ENCODE measurements at regions not wholly inside any gene's neighbourhood (a gene's known extent, or its start where the extent isn't known, plus 50 kb on each side); places are given as distances from the start of the nearest gene placed in this dataset.
"Not testable (repeated sequence)": the region's sequence is repeated elsewhere in the genome, so short reads cannot be mapped to it uniquely, and the experiment has no call there.

- TF ChIP-seq CTCF (IDR thresholded peaks at IDR 0.05) (no peak), POLR2A (IDR thresholded peaks at IDR 0.05) (no peak), EP300 (IDR thresholded peaks at IDR 0.05) (no peak), POLR2AphosphoS5 (IDR thresholded peaks at IDR 0.05) (no peak)
- Histone ChIP-seq H3K4me3 (no peak overlapping the region), H3K4me1 (no peaks in the 10 kb centered on the region), H3K36me3 (no peaks in the 10 kb centered on the region), H3K27ac (no peak overlapping the region), H3K9me3 (no peaks in the 10 kb centered on the region), H3K27me3 (no peaks in the 10 kb centered on the region)
- DNase-seq, result no peak
- no peak for ATAC-seq (ENCODE audit: low FRiP score in 2 of 2)
- WGBS, 2 donors, result 77 to 81% methylated on average over 3 of the region's 3 CpGs
Measured at GRCh38 chr2:131584380-131584779, 56.7 kb downstream of the CCDC74A start.

GRCh38 chr2:131584940-131585339, 57.3 kb downstream of the CCDC74A start:
- no peaks in the 10 kb centered on the region for H3K27me3 ChIP-seq
- no peaks in the 10 kb centered on the region for H3K4me1 ChIP-seq
- TF ChIP-seq CTCF (IDR thresholded peaks at IDR 0.05) (no peak), POLR2AphosphoS5 (IDR thresholded peaks at IDR 0.05) (no peak), EP300 (IDR thresholded peaks at IDR 0.05) (no peak), POLR2A (IDR thresholded peaks at IDR 0.05) (no peak)
- no peaks in the 10 kb centered on the region for H3K36me3 ChIP-seq
- ATAC-seq (ENCODE audit: low FRiP score in 2 of 2) (no peak), DNase-seq (no peak)
- no peaks in the 10 kb centered on the region for H3K9me3 ChIP-seq
- WGBS, 2 donors, result 63 to 86% methylated on average over 2 to 4 of the region's 4 CpGs
- H3K27ac ChIP-seq, result no peak overlapping the region
- H3K4me3 ChIP-seq, result no peak overlapping the region

GRCh38 chr2:131588152-131588873, 60.6 kb downstream of the CCDC74A start:
- WGBS, 2 donors, result 65 to 72% methylated on average over 5 of the region's 5 CpGs

GRCh38 chr2:131589126-131589525, 61.4 kb downstream of the CCDC74A start:
- not testable (repeated sequence) for H3K36me3 ChIP-seq, H3K27ac ChIP-seq, H3K9me3 ChIP-seq, H3K27me3 ChIP-seq, H3K4me3 ChIP-seq, H3K4me1 ChIP-seq
- peak in 1 of 2 donors; percentile 52 for DNase-seq
- ATAC-seq (ENCODE audit: low FRiP score in 2 of 2), result peak in 1 of 2 donors; percentile 72
- 60 to 82% methylated on average over 1 to 6 of the region's 6 CpGs for WGBS, 2 donors

More at GRCh38 chr2:131588152-131588873, 60.6 kb downstream of the CCDC74A start:
- TF ChIP-seq CTCF (IDR thresholded peaks at IDR 0.05) (no peak), POLR2A (IDR thresholded peaks at IDR 0.05) (no peak), POLR2AphosphoS5 (IDR thresholded peaks at IDR 0.05) (no peak), EP300 (IDR thresholded peaks at IDR 0.05) (no peak)
- Histone ChIP-seq H3K9me3 (no peaks in the 10 kb centered on the region), H3K36me3 (no peaks in the 10 kb centered on the region), H3K27me3 (no peaks in the 10 kb centered on the region), H3K4me1 (no peaks in the 10 kb centered on the region), H3K27ac (no peak overlapping the region), H3K4me3 (no peak overlapping the region)
- ATAC-seq (ENCODE audit: low FRiP score in 2 of 2), result no peak
- DNase-seq, result no peak

- Histone ChIP-seq H3K36me3 (no peaks in the 10 kb centered on the region), H3K27ac (no peak overlapping the region), H3K27me3 (no peaks in the 10 kb centered on the region), H3K4me3 (no peak overlapping the region), H3K4me1 (no peaks in the 10 kb centered on the region), H3K9me3 (no peaks in the 10 kb centered on the region)
- DNase-seq (peak in 1 of 2 donors; percentile 50), ATAC-seq (ENCODE audit: low FRiP score in 2 of 2) (no peak)
- WGBS, 2 donors, result 93% methylated on average over 7 of the region's 8 CpGs; no CpG with 5 or more reads in 1 of the 2 donors
- TF ChIP-seq POLR2A (IDR thresholded peaks at IDR 0.05), result no peak
- TF ChIP-seq CTCF (IDR thresholded peaks at IDR 0.05), result no peak
- no peak for TF ChIP-seq POLR2AphosphoS5 (IDR thresholded peaks at IDR 0.05)
- TF ChIP-seq EP300 (IDR thresholded peaks at IDR 0.05), result no peak
Measured at GRCh38 chr2:131590366-131590765, 62.7 kb downstream of the CCDC74A start.

All from upper lobe of left lung (tissue), 6 donors.